Fibroblast of villous mesenchyme (primary cell): ENCODE measurements at regions not wholly inside any gene's neighbourhood (a gene's known extent, or its start where the extent isn't known, plus 50 kb on each side); places are given as distances from the start of the nearest gene placed in this dataset.

ENCODE experiments used
- DNase-seq: peaks from one replicate; pipeline ENCODE4 v3.0.0-alpha.2; 2010; ENCODE audit warnings: low read depth
- H3K4me3 ChIP-seq: 2 replicates; pipeline ENCODE4 v1.5.1; 2011; ENCODE audit warnings: low read depth, mild to moderate bottlenecking, low read length
- TF ChIP-seq, protein P1 (sequence below): IDR thresholded peaks from 2 replicates; pipeline ENCODE4 v1.5.1; 2012; ENCODE audit warnings: low read depth, mild to moderate bottlenecking, low read length; ENCODE audit not compliant: insufficient read depth

DNA sequence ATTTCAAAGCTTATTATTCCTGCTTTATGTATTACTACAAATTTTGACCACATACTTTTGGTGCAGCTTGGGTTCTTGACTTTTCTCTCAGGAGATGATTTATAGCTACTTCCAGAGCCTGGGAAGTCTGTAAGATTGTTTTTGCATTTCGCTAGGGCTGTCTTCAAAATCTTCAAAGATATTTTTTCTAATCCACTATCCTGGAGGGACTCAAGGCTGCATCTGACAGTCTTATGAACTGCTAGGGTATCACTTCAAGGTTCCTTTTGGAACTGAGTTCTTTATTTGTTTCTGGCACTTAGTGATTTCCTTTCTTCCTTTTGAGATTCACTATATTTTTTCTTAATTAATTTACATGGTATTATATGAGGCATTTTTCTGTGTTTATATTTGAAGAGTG lies 90.0 kb upstream of the LYPLAL1 start:
- TF ChIP-seq, protein P1, sequence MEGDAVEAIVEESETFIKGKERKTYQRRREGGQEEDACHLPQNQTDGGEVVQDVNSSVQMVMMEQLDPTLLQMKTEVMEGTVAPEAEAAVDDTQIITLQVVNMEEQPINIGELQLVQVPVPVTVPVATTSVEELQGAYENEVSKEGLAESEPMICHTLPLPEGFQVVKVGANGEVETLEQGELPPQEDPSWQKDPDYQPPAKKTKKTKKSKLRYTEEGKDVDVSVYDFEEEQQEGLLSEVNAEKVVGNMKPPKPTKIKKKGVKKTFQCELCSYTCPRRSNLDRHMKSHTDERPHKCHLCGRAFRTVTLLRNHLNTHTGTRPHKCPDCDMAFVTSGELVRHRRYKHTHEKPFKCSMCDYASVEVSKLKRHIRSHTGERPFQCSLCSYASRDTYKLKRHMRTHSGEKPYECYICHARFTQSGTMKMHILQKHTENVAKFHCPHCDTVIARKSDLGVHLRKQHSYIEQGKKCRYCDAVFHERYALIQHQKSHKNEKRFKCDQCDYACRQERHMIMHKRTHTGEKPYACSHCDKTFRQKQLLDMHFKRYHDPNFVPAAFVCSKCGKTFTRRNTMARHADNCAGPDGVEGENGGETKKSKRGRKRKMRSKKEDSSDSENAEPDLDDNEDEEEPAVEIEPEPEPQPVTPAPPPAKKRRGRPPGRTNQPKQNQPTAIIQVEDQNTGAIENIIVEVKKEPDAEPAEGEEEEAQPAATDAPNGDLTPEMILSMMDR = no peak

DNA sequence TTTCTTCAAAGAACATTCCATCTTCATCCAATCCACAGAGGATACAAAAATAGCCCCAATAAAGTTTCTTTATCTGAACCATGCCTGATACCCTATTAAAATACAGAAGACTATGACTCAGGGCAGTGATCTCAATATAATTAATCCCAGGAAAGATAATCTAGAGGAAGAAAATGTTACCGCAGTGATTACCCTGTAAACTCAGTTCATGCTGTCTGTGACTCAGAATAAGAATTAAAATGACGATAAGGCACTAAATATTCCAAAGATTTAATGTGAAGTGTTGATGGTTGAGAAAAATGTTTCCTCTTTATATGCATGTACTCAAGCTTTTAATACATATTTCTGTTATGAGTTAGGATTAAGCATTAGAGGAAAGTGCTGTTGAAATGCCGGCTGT lies 88.6 kb upstream of the LYPLAL1 start:
- no peak overlapping the region for H3K4me3 ChIP-seq
- TF ChIP-seq, protein P1 = no peak
- peak; percentile 95 for DNase-seq

More for the DNA sequence above, 90.0 kb upstream of the LYPLAL1 start:
- DNase-seq = peak; percentile 17
- no peak overlapping the region for H3K4me3 ChIP-seq

DNA sequence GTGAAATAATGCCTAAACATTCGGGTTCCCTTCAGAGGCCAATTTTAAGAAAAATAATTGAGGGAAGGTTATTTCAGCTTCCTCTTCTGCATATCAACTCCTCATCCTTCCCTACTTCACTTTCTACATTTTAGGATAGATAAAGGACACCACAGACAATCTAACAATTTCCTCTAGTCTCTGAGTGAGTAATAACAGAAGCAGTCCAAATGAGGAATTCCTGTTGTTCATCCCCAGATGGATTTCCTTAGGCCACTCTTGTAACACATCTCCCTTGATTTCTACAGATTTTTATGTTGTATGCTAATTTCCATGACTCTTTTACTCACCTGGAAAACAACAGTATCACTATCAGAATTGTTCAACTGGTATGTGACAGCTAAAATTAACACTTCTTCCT lies 87.7 kb upstream of the LYPLAL1 start:
- TF ChIP-seq, protein P1 = no peak
- H3K4me3 ChIP-seq = no peak overlapping the region
- peak; percentile 24 for DNase-seq

DNA sequence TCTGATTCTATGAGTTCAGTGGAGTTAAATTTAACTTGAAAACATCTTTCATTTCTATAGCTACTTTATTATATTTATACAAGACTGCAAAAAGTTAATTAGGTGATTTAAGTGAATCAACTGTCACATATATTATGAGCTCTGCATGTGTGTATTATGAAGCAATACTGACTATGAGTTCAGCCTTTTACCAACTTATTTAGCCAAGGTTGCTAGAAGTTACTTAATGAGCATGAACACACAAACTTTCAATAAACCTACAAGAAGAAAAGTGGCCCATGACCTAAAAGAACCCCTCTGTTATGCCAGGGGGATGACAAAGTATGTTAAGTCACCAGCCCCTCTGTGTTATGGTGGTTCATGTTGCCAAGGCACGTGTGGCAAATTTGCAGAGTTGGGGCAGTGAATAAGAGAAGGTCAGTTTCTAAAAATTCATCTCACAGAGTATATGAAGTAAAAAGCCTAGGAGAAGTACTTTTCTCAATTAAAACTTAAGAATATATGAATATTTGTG lies 86.7 kb upstream of the LYPLAL1 start:
- no peak overlapping the region for H3K4me3 ChIP-seq
- DNase-seq = no peak
- TF ChIP-seq, protein P1 = no peak

DNA sequence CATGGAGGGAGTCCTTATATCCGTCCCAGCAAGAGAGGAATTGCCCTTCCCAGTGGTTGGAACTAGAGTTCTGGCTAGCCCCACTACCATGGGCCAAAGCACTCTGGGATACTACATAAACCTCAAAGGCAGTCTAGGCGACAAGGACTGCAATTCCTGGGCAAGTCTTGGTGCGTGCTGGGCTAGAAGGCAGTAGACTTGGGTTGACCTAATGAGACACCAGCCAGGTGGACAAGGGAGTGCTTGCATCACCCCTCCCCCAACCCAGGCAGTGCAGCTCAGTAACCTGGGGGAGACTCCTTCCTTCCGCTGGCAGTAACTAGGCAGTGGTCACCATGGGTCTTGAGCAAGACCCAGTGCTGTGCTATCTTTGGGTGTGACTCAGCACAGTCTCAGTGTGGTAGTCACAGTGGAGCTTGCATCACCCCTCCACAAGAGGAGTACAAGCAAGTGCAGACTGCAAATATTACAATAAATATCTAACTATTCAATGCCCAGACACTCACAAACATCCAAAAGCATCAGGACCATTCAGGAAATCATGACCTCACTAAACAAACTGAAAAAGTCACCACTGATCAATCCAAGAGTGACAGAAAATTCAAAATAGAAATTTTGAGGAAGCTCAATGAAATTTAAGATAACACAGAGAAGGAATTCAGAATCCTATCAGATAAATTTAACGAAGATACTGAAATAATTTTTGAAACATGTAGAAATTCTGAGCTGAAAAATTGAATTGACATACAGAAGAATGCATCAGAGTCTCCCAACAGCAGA lies 84.7 kb upstream of the LYPLAL1 start:
- TF ChIP-seq, protein P1 = no peak
- DNase-seq = peak; percentile 92
- no peak overlapping the region for H3K4me3 ChIP-seq

DNA sequence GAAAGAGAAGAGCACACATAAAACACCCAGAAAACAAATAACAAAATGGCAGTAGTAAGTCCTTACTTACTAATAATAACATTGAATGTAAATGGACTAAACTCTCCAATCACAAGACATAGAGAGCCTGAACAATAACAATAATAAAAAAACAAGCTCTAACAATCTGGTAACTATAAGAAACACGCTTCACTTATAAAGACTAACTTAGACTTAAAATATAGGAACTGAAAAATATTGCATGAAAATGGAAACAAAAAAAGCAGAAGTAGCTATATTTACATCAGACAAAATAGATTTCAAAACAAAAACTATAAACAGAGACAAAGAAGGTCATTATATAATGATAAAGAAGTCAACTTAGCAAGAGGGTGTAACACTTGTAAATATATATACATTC lies 83.1 kb upstream of the LYPLAL1 start:
- TF ChIP-seq, protein P1 = no peak
- DNase-seq = no peak
- H3K4me3 ChIP-seq = no peak overlapping the region

DNA sequence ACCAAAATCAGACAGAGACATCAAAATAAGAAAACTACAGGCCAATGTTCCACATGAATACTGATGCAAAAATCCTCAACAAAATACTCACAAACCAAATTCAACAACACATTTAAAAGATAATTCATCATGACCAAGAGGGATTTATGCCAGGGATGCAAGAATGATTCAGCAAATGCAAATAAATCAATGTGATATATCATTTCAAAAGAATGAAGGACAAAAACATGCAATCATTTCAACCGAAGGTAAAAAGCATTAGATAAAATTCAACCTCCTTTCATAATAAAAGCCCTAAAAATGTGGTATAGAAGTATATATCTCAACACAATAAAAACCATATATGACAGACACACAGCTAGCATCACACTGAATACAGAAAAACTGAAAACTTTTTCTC lies 81.5 kb upstream of the LYPLAL1 start:
- no peak overlapping the region for H3K4me3 ChIP-seq
- no peak for DNase-seq
- TF ChIP-seq, protein P1 = no peak
